HCT116 (cell line): ENCODE measurements at regions not wholly inside any gene's neighbourhood (a gene's known extent, or its start where the extent isn't known, plus 50 kb on each side); places are given as distances from the start of the nearest gene placed in this dataset.

Experiments
- ATAC-seq: fragments of 200-7000 bp; cut with Tn5 transposase; 2 replicates; pipeline ENCODE4 v1.9.1; 2020; ENCODE audit warnings: mild to moderate bottlenecking, moderate library complexity
- BruUV-seq: library from RNA; stranded (reverse); fragments of 400-500 nt; replicated peaks from 2 replicates; lab custom pipeline; 2021; lab: Mats Ljungman, UMichigan
- CTCF ChIA-PET: fragments of 300-600 bp; sonication (Branson Sonifier 250); formaldehyde crosslinking; loops from one replicate; lab custom pipeline; 2021; ENCODE audit warnings: antibody characterized with exemption; lab: Charles Lee
- POLR2A ChIA-PET: fragments of 300-600, 350-600 bp; sonication (Branson Sonifier 250); formaldehyde crosslinking; loops from one replicate; lab custom pipeline; 2021; ENCODE audit warnings: antibody characterized with exemption; lab: Charles Lee
- RAD21 ChIA-PET, 2 experiments: fragments of 300-600 bp; sonication (Branson Sonifier 250); formaldehyde crosslinking; loops; one replicate each; lab custom pipeline; 2023; ENCODE audit warnings: low total read pairs in 2 of 2; ENCODE audit not compliant: uncharacterized antibody in 2 of 2, unreplicated experiment in 2 of 2, low non-redundant PET in 1 of 2; lab: Charles Lee
- DNase-seq: peaks from one replicate; pipeline ENCODE4 v3.0.0-alpha.2; 2010; ENCODE audit warnings: low read depth, low spot score
- H2AFZ ChIP-seq: fragments of 200-600 bp; shearing (Covaris generic), sonication (generic); 2 replicates; pipeline ENCODE4 v1.6.1; 2017; ENCODE audit warnings: low read depth, mixed run types, mixed read lengths, antibody characterized with exemption, low read length; ENCODE audit not compliant: poor library complexity, severe bottlenecking
- H3K27ac ChIP-seq: 2 replicates; pipeline ENCODE4 v1.5.1; 2012; ENCODE audit warnings: low read depth, low read length
- H3K27me3 ChIP-seq: fragments of 200-600 bp; sonication (generic); 2 replicates; pipeline ENCODE4 v1.6.1; 2016; ENCODE audit warnings: mixed run types, low read length, mixed read lengths; ENCODE audit not compliant: insufficient read depth
- H3K36me3 ChIP-seq, 2 experiments: fragments of 200-500 bp in 1 of 2; fragments of 200-600 bp in 1 of 2; sonication (Bioruptor generic) in 1 of 2; sonication (generic) in 1 of 2; 2 replicates each; pipeline versions ENCODE4 v1.5.1 to v1.6.1; 2014 to 2016; ENCODE audit warnings: low read length in 2 of 2, inconsistent platforms in 1 of 2, mixed read lengths in 1 of 2, mixed run types in 1 of 2; ENCODE audit not compliant: insufficient read depth in 2 of 2, control insufficient read depth in 1 of 2
- H3K4me1 ChIP-seq, 2 experiments: fragments of 200-600 bp in 1 of 2; sonication (generic) in 1 of 2; 2 replicates each; pipeline versions ENCODE4 v1.5.1 to v1.6.1; 2012 to 2017; ENCODE audit warnings: low read length in 2 of 2, inconsistent platforms in 1 of 2, mild to moderate bottlenecking in 1 of 2, mixed read lengths in 1 of 2, mixed run types in 1 of 2, moderate library complexity in 1 of 2; ENCODE audit not compliant: insufficient read depth in 2 of 2, control insufficient read depth in 1 of 2
- H3K4me2 ChIP-seq: fragments of 200-600 bp; sonication (generic); 2 replicates; pipeline ENCODE4 v1.6.1; 2017; ENCODE audit warnings: mixed run types, low read length, mixed read lengths
- H3K4me3 ChIP-seq, 2 experiments: fragments of 200-600 bp in 1 of 2; sonication (generic) in 1 of 2; replicated peaks in 1 of 2; 2 replicates each; pipeline ENCODE4 v1.5.1; 2011 to 2016; ENCODE audit warnings: low read length in 2 of 2, control low read depth in 1 of 2, low read depth in 1 of 2, mild to moderate bottlenecking in 1 of 2, mixed read lengths in 1 of 2, mixed run types in 1 of 2
- H3K79me2 ChIP-seq: fragments of 200-600 bp; sonication (generic); 2 replicates; pipeline ENCODE4 v1.6.1; 2017; ENCODE audit warnings: mild to moderate bottlenecking, mixed run types, low read length, moderate library complexity, mixed read lengths; ENCODE audit not compliant: insufficient read depth
- H3K9ac ChIP-seq: fragments of 200-600 bp; sonication (generic); 2 replicates; pipeline ENCODE4 v1.6.1; 2016; ENCODE audit warnings: low read length, mixed read lengths
- H3K9me2 ChIP-seq: fragments of 200-600 bp; sonication (generic), shearing (Covaris generic); 2 replicates; pipeline ENCODE4 v1.6.1; 2017; ENCODE audit warnings: mixed run types, mild to moderate bottlenecking, moderate library complexity; ENCODE audit not compliant: insufficient read depth
- H3K9me3 ChIP-seq, 2 experiments: fragments of 200-500 bp in 1 of 2; fragments of 200-600 bp in 1 of 2; sonication (Bioruptor generic) in 1 of 2; sonication (generic) in 1 of 2; 2 replicates each; pipeline ENCODE4 v1.6.1; 2014 to 2017; ENCODE audit warnings: low read length in 2 of 2, mixed read lengths in 2 of 2, inconsistent platforms in 1 of 2, low read depth in 1 of 2, mild to moderate bottlenecking in 1 of 2, mixed run types in 1 of 2, moderate library complexity in 1 of 2; ENCODE audit not compliant: control insufficient read depth in 1 of 2, insufficient read depth in 1 of 2
- H4K20me1 ChIP-seq: fragments of 200-600 bp; sonication (generic), shearing (Covaris generic); 2 replicates; pipeline ENCODE4 v1.6.1; 2017; ENCODE audit warnings: mixed run types, mild to moderate bottlenecking, moderate library complexity; ENCODE audit not compliant: insufficient read depth
- CBX3 ChIP-seq: IDR thresholded peaks from 2 replicates; pipeline ENCODE4 v1.6.1; 2012; ENCODE audit warnings: low read depth
- EGR1 ChIP-seq: IDR thresholded peaks from 2 replicates; pipeline ENCODE4 v1.6.1; 2012; ENCODE audit warnings: low read depth
- ELF1 ChIP-seq: IDR thresholded peaks from 2 replicates; pipeline ENCODE4 v1.6.1; 2012; ENCODE audit warnings: low read depth, borderline replicate concordance
- JUND ChIP-seq: IDR thresholded peaks from 2 replicates; pipeline ENCODE4 v1.6.1; 2012
- POLR2A ChIP-seq: IDR thresholded peaks from 2 replicates; pipeline ENCODE4 v1.7.0; 2011; ENCODE audit warnings: borderline replicate concordance; ENCODE audit not compliant: insufficient read depth, insufficient read length; ENCODE audit errors: extremely low read depth
- POLR2AphosphoS5 ChIP-seq: IDR thresholded peaks from 2 replicates; pipeline ENCODE4 v1.6.1; 2011; ENCODE audit warnings: mild to moderate bottlenecking, low read depth, low read length, moderate library complexity
- RAD21 ChIP-seq: IDR thresholded peaks from 2 replicates; pipeline ENCODE4 v1.6.1; 2012; ENCODE audit warnings: low read depth, mild to moderate bottlenecking
- SIN3A ChIP-seq: IDR thresholded peaks from 2 replicates; pipeline ENCODE4 v1.6.1; 2012; ENCODE audit warnings: low read depth
- SP1 ChIP-seq: IDR thresholded peaks from 2 replicates; pipeline ENCODE4 v1.6.1; 2012; ENCODE audit warnings: low read depth
- TCF7L2 ChIP-seq: IDR thresholded peaks from 2 replicates; pipeline ENCODE4 v1.7.0; 2011; ENCODE audit warnings: borderline replicate concordance, inconsistent platforms; ENCODE audit not compliant: insufficient read depth, insufficient read length; ENCODE audit errors: extremely low read depth
- YY1 ChIP-seq: IDR thresholded peaks from 2 replicates; pipeline ENCODE4 v1.6.1; 2011; ENCODE audit warnings: low read length, low read depth, moderate library complexity, mild to moderate bottlenecking; ENCODE audit not compliant: insufficient replicate concordance; ENCODE audit errors: extremely low read depth
- ZFX ChIP-seq: fragments of 450-650 bp; IDR thresholded peaks from 2 replicates; pipeline ENCODE4 v1.6.1; 2017
- intact Hi-C: fragments of 100-400 bp; cut with micrococcal nuclease; formaldehyde crosslinking; loops from 2 replicates; pipeline ENCODE4 v1.10.0; 2022
- TF ChIP-seq, protein P1 (sequence below): IDR thresholded peaks from 2 replicates; pipeline ENCODE4 v1.6.1; 2012
- TF ChIP-seq, protein P2 (sequence below): IDR thresholded peaks from 2 replicates; pipeline ENCODE4 v1.6.1; 2011; ENCODE audit warnings: mild to moderate bottlenecking, low read length, moderate library complexity; ENCODE audit not compliant: insufficient replicate concordance; ENCODE audit errors: extremely low read depth
- TF ChIP-seq, protein P3 (sequence below): IDR thresholded peaks from 2 replicates; pipeline ENCODE4 v1.6.1; 2012
- TF ChIP-seq, protein P4 (sequence below), 3 experiments: fragments of 200-600 bp in 1 of 3; sonication (generic) in 1 of 3; IDR thresholded peaks in 2 of 3; conservative IDR thresholded peaks in 1 of 3; 2 replicates each; pipeline ENCODE4 v1.5.1; 2012 to 2017; ENCODE audit warnings: low read depth in 2 of 3, low read length in 2 of 3, antibody characterized with exemption in 1 of 3, borderline replicate concordance in 1 of 3, control low read depth in 1 of 3, mild to moderate bottlenecking in 1 of 3, mixed read lengths in 1 of 3, mixed run types in 1 of 3, moderate library complexity in 1 of 3; ENCODE audit not compliant: insufficient read depth in 1 of 3
- TF ChIP-seq, protein P5 (sequence below): IDR thresholded peaks from 2 replicates; pipeline ENCODE4 v1.6.1; 2012; ENCODE audit warnings: low read depth

DNA sequence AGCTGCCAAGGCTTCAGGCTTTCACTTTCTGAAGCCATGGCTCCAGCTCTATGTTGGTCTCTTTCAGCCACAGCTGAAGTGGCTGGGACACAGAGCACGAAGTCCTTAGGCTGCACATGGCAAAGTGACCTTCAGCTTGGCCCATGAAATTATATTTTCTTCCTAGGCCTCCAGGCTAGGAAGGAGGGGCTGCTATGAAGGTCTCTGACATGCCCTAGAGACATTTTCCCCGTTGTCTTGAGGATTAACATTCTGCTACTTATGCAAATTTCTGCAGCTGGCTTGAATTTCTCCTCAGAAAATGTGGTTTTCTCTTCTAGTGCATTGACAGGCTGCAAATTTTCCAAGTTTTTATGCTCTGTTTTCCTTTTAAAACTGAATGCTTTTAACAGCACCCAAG lies 99.8 kb upstream of the KCNIP4 start:
- Histone ChIP-seq H3K79me2 (no peaks in the 10 kb centered on the region), H3K27me3 (no peaks in the 10 kb centered on the region), H3K36me3 (no peaks in the 10 kb centered on the region), H3K9me3 (no peaks in the 10 kb centered on the region; a peak in 1 of 4 replicates), H3K9ac (no peak overlapping the region), H3K9me2 (no peaks in the 10 kb centered on the region), H2AFZ (no peak overlapping the region), H3K27ac (no peak overlapping the region), H3K4me1 (no peaks in the 10 kb centered on the region), H3K4me3 (no peak overlapping the region), H3K4me2 (no peak overlapping the region), H4K20me1 (no peaks in the 10 kb centered on the region)
- POLR2A ChIA-PET, result no interaction called here
- RAD21 ChIA-PET, result no interaction called here
- CTCF ChIA-PET, result no interaction called here
- BruUV-seq, result no TSS peak
- no peak for TF ChIP-seq POLR2AphosphoS5
- TF ChIP-seq JUND, result no peak
- TF ChIP-seq, protein P1, sequence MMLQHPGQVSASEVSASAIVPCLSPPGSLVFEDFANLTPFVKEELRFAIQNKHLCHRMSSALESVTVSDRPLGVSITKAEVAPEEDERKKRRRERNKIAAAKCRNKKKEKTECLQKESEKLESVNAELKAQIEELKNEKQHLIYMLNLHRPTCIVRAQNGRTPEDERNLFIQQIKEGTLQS, result no peak
- TF ChIP-seq ELF1, result no peak
- TF ChIP-seq, protein P2, sequence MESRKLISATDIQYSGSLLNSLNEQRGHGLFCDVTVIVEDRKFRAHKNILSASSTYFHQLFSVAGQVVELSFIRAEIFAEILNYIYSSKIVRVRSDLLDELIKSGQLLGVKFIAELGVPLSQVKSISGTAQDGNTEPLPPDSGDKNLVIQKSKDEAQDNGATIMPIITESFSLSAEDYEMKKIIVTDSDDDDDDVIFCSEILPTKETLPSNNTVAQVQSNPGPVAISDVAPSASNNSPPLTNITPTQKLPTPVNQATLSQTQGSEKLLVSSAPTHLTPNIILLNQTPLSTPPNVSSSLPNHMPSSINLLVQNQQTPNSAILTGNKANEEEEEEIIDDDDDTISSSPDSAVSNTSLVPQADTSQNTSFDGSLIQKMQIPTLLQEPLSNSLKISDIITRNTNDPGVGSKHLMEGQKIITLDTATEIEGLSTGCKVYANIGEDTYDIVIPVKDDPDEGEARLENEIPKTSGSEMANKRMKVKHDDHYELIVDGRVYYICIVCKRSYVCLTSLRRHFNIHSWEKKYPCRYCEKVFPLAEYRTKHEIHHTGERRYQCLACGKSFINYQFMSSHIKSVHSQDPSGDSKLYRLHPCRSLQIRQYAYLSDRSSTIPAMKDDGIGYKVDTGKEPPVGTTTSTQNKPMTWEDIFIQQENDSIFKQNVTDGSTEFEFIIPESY, result no peak
- no peak for TF ChIP-seq YY1
- TF ChIP-seq, protein P3, sequence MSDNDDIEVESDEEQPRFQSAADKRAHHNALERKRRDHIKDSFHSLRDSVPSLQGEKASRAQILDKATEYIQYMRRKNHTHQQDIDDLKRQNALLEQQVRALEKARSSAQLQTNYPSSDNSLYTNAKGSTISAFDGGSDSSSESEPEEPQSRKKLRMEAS, result no peak
- TF ChIP-seq POLR2A, result no peak
- no peak for TF ChIP-seq TCF7L2
- TF ChIP-seq, protein P4, sequence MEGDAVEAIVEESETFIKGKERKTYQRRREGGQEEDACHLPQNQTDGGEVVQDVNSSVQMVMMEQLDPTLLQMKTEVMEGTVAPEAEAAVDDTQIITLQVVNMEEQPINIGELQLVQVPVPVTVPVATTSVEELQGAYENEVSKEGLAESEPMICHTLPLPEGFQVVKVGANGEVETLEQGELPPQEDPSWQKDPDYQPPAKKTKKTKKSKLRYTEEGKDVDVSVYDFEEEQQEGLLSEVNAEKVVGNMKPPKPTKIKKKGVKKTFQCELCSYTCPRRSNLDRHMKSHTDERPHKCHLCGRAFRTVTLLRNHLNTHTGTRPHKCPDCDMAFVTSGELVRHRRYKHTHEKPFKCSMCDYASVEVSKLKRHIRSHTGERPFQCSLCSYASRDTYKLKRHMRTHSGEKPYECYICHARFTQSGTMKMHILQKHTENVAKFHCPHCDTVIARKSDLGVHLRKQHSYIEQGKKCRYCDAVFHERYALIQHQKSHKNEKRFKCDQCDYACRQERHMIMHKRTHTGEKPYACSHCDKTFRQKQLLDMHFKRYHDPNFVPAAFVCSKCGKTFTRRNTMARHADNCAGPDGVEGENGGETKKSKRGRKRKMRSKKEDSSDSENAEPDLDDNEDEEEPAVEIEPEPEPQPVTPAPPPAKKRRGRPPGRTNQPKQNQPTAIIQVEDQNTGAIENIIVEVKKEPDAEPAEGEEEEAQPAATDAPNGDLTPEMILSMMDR (IDR thresholded peaks at IDR 0.05 in 2 of 3, conservative IDR thresholded peaks at IDR 0.05 in 1 of 3; ENCODE audit: borderline replicate concordance in 1 of 3, insufficient read depth in 1 of 3, low read depth in 2 of 3, low read length in 2 of 3), result no peak
- no peak for TF ChIP-seq SP1
- TF ChIP-seq EGR1, result no peak
- no peak for TF ChIP-seq SIN3A
- TF ChIP-seq CBX3, result no peak
- no peak for TF ChIP-seq ZFX
- no peak for TF ChIP-seq RAD21
- TF ChIP-seq, protein P5, sequence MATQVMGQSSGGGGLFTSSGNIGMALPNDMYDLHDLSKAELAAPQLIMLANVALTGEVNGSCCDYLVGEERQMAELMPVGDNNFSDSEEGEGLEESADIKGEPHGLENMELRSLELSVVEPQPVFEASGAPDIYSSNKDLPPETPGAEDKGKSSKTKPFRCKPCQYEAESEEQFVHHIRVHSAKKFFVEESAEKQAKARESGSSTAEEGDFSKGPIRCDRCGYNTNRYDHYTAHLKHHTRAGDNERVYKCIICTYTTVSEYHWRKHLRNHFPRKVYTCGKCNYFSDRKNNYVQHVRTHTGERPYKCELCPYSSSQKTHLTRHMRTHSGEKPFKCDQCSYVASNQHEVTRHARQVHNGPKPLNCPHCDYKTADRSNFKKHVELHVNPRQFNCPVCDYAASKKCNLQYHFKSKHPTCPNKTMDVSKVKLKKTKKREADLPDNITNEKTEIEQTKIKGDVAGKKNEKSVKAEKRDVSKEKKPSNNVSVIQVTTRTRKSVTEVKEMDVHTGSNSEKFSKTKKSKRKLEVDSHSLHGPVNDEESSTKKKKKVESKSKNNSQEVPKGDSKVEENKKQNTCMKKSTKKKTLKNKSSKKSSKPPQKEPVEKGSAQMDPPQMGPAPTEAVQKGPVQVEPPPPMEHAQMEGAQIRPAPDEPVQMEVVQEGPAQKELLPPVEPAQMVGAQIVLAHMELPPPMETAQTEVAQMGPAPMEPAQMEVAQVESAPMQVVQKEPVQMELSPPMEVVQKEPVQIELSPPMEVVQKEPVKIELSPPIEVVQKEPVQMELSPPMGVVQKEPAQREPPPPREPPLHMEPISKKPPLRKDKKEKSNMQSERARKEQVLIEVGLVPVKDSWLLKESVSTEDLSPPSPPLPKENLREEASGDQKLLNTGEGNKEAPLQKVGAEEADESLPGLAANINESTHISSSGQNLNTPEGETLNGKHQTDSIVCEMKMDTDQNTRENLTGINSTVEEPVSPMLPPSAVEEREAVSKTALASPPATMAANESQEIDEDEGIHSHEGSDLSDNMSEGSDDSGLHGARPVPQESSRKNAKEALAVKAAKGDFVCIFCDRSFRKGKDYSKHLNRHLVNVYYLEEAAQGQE, result no peak
- intact Hi-C loops, result no loop called here
- DNase-seq (no peak), ATAC-seq (no peak)
